Glomerular visceral epithelial cell (primary cell): ENCODE measurements at regions not wholly inside any gene's neighbourhood (a gene's known extent, or its start where the extent isn't known, plus 50 kb on each side); places are given as distances from the start of the nearest gene placed in this dataset.
A peak's percentile ranks its signal among the peaks of the same experiment; 100 is the strongest.
"Not testable (repeated sequence)": the region's sequence is repeated elsewhere in the genome, so short reads cannot be mapped to it uniquely, and the experiment has no call there.

ENCODE experiments used
- DNase-seq: peaks from one replicate; pipeline ENCODE4 v3.0.0-alpha.2; 2016; ENCODE audit errors: extremely low spot score

DNA sequence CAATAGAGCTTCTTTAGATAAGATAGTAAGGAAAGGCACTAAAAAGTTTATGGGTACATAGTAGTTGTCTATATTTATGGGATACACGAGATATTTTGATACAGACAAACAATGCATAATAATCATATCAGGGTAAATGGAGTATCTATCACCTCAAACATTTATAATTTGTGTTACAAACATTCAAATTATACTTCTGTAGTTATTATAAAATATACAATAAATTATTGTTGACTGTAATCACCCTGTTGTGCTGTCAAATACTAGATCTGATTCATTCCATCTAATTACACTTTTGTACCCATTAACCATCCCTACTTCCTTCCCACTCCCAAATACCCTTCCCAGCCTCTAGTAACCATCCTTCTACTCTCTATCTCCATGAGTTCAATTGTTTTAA, 179.7 kb downstream of the FOXG1 start:
- no peak for DNase-seq

DNA sequence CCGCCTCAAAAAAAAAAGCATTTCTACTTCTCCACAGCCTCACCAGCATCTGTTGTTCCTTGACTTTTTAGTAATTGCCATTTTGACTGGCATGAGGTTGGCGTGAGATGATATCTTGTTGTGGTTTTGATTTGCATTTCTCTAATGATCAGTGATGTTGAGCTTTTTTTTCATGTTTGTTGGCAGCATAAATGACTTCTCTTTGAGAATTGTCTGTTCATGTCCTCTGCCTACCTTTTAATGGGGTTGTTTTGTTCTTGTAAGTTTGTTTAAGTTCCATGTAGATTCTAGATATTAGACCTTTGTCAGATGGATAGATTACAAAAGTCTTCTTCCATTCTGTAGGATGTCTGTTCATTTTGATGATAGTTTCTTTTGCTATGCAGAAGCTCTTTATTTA, 182.9 kb downstream of the FOXG1 start:
- DNase-seq = no peak

DNA sequence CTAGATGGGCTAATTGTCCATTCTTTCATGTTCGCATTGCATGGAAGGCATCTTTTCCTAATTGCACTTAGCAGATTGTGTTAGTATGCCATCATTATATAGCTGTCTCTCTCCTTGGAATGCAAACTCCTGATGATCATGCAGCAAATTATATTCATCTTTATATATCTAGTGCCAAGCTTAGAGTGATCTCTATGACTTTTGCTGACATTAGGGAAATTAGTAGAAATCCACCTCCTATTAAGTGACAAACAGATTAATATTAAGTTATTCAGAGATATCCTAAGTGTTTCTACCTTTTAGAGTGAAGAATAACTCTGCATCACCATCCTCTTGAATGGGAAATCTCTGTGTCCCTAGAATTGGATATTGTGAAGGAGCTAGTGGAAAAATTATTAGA, 185.6 kb downstream of the FOXG1 start:
- no peak for DNase-seq

DNA sequence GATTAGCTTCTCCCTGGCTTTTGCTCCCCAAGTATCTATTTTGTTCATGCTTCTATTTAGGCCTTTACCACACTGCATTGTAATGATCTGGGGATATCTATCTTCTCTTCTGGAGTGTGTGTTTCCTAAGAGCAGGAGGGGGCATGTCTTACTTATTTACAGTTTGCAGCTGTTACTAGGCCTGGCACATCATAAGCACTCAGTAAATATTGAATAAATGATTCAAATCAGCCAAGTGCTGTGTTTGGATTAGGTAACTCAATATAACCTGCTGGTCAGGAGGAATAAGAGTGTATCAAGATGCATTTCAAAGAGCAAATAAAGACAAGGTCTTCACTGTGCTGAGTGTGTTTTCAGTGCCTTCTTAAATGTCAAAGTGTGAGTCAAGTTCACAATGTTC, 186.1 kb downstream of the FOXG1 start:
- DNase-seq = no peak

DNA sequence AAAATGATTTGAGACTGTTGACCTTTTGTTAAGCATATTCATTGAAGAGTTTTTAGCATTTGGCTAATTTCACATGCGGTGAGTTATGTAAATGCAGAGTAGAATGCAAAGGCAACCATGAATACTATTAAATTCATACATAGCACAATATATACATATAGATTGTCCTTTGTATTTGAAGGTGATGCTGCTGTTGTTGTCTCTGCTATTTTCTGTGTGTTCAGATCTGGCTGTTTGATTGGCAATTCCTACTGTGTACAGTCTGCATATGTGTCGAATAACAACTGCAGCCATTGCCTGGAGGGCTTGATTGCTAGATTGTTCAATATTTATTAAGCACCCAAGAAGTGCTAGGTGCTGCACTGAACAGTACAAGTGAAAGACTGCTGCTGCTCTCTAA, 187.4 kb downstream of the FOXG1 start:
- DNase-seq = no peak

DNA sequence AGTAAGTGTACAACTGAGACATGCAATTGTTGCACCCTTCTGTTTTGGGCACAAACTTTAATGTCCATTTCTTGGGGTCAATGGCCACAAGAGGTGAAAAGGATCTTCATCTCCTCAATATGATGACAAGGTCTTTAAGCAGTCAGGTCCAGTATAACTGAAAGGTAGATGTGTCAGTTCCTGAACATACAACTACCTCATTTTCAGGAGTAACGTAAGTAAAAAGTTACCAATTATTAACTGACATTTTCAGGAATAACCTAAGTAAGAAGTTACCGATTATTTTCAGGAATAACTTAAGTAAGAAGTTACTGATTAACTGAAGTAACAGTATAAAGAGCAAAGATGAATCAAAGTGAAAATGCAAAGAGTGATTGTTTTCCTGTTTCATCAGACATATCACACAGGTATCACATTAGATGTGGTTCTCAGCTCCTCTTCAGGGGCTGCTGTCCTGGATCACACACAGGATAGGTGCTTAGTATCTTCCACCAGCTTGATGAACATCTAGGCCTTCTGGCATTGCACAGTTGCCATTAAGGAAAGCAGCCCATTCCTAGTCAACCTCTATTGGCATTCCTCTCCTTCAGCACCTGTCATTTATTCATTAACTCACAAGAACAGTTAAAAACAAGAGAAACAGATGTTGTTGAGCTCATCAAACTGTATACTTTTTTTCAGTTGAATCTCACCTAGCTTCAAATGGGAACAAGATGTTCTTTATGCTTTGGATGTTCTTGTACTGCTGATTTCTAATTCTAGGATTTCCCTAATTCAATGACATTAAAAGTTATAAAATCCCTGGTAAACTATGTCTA, 200.0 kb downstream of the FOXG1 start:
- DNase-seq = no peak

DNA sequence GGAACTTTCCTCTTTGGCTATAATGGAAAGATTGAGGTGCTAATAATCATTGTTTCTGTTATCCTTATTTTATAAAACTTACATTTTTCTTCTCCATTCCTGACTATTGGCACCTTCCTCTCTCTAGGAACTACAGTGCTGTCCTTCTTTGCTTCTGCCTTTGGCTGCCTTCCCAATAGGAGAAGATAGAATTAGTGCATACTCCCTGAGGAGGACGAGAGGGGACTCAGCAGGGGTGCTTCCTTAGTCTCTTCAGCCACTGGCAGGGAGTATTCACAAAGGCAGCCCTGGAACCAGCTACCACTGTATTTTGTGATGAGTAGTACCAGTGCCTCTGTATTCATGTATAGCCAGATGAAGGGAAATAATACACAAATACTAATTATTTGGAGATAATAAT, 208.5 kb downstream of the FOXG1 start:
- DNase-seq = no peak

DNA sequence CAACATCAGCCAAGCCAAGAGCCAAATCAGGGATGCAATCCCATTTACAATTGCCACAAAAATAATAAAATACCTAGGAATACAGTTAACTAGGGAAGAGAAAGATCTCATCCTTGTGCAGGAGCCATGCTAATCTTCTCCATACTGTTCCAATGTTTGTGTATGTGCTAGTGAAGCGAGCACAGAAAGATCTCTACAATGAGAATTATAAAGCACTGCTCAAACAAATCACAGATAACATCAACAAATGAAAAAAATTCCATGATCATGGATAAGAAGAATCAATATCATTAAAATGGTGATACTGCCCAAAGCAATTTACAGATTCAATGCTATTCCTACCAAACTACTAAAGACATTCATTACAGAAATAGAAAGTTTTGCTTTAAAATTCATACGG, 215.6 kb downstream of the FOXG1 start:
- no peak for DNase-seq

DNA sequence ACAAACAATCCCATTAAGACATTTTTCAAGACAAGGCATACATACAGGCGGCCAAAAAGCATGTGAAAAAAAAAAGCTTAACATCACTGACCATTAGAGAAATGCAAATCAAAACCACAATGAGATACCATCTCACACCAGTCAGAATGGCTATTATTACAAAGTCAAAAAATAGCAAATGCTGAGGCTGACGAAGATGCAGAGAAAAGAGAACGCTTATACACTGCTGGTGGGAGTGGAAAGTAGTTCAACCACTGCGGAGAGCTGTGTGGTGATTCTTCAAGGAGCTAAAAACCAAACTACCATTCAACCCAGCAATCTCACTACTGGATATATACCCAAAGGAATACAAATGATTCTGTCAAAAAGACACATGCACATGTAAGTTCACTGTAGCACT, 216.7 kb downstream of the FOXG1 start:
- no peak for DNase-seq

DNA sequence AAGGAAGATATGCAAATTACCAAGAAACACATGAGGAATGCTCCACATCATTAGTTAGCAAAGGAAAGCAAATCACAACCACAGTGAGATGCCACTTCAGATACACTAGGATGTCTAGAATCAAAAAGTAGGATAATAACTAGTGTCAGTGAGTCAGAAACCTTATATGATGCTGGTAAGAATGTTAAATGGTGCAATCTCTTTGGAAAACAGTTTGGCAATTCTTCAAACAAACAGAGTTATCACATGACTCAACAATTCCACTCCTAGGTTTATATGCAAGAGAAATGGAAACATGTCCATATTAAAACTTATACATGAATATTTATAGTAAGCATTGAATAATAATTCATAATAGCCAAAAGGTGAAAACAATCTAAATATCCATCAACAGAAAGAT, 220.9 kb downstream of the FOXG1 start:
- no peak for DNase-seq

DNA sequence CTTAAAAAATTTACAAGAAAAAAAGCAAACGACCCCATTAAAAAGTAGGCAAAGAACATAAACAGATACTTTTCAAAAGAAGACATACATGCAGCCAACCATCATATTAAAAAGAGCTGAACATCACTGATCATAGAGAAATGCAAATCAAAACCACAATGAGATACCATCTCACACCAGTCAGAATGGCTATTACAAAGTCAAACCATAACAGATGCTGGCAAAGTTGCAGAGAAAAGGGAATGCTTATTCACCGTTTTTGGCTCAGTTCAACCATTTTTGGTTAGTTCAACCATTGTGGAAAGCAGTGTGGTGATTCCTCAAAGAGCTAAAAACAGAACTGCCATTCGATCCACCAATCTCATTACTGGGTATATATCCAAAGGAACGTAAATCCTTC, 230.6 kb downstream of the FOXG1 start:
- not testable (repeated sequence) for DNase-seq

DNA sequence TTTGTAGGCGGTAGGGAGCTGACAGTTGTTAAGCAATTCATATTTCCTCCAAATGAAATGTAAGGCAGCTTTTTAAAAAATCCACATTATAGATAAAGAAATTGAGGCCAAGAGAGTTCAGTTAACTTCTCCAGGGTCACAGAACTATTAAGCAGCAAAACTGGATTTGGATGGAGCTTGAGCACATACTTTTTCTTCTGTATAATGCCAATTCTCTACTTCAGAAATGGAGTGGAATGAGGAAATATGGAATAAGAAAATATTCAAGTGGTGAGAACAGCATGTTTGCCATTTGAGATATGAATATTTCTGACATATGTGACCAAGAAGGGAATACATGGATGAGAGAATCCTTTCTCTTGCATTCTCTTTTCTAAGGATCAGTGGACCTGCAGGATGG, 233.1 kb downstream of the FOXG1 start:
- no peak for DNase-seq

DNA sequence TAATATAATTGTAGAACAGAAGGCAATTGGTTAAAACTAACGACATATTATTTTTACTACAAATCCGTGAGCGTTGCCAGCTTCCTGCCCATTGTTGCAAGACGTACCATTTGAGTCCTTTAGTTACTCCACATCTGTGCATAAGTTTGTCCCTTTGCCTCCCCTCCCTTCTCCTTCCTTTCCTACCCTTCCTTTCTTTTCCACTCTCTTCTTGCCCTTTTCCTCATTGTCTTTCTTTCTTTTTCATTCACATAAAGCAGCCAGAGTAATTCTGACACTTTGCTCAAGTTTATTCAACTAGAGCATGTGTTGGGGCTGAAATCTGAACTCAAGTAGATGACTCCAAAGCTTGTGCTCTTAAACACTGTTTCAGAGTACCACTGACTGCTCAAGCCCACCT, 239.1 kb downstream of the FOXG1 start:
- no peak for DNase-seq

DNA sequence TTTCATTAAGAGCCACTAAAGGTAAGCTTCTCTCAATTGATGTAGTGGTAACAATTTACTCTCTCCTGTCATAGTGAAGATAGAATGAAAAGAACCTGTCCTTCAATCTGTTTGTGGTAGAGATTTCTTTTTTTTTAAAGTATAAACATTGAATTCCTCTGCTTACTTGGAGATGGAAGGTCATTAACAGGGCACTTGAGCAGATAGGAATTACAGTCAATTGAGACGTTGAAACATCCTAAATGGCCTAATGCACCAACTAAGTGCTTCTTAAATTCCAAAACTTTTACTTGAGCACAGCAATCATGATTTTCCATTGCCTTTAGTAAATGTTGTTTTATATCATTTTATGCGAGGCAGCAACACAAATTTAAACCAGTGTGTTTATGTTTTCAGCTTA, 241.4 kb downstream of the FOXG1 start:
- no peak for DNase-seq

DNA sequence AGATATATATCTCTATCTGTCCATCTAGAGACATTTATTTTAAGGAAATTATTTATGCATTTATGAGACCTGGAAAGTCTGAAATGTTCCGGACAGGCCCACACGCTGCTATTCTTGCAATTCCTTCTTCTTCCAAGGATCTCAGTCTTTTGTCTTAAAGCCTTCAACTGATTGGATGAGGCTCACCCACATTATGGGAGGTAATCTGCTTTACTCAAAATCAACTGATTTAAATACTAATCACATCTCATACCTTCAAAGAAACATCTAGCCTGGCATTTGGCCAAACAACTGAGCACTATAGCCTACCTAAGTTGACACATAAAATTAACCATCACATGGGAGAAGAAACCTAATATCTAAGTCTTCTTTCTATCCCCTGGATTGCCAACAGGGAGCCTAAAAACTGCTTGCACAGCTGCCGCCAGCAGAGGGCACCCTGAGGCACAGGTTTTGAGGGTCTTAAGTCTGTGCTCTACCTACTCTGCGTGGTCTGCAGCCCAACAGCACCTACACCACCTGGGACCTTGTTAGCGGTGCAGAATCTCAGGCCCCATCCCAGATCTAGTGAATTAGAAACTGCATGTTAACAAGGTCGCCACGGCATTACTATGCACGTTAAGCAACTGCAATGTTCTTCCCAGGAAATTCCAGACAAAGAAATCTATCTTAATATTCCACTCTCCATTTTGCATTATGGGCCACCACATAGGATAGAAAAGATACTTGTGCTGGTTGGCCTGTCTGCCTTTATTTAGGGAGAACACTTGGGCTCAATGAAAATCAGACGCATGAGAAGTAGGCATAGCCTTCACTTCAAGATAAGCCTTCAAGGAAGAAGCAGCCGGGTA, 249.7 kb downstream of the FOXG1 start:
- DNase-seq = peak; percentile 42

DNA sequence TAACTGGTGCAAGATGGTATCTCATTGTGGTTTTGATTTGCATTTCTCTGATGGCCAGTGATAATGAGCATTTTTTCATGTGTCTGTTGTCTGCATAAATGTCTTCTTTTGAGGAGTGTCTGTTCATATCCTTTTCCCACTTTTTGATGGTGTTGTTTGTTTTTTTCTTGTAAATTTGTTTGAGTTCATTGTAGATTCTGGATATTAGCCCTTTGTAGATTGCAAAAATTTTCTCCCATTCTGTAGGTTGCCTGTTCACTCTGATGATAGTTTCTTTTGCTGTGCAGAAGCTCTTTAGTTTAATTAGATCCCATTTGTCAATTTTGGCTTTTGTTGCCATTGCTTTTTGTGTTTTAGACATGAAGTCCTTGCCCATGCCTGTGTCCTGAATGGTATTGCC, 256.9 kb downstream of the FOXG1 start:
- not testable (repeated sequence) for DNase-seq

DNA sequence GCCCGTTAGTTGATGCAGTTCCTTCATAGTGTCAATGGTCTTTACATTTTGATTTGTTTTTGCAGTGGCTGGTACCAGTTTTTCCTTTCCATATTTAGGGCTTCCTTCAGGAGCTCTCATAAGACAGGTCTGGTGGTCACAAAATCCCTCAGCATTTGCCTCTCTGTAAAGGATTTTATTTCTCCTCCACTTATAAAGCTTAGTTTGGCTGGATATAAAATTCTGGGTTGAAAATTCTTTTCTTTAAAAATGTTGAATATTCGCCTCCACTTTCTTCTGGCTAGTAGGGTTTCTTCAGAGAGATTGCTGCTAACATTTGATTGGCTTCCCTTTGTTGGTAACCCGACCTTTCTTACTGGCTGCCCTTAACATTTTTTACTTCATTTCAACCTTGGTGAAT, 260.9 kb downstream of the FOXG1 start:
- DNase-seq = not testable (repeated sequence)

DNA sequence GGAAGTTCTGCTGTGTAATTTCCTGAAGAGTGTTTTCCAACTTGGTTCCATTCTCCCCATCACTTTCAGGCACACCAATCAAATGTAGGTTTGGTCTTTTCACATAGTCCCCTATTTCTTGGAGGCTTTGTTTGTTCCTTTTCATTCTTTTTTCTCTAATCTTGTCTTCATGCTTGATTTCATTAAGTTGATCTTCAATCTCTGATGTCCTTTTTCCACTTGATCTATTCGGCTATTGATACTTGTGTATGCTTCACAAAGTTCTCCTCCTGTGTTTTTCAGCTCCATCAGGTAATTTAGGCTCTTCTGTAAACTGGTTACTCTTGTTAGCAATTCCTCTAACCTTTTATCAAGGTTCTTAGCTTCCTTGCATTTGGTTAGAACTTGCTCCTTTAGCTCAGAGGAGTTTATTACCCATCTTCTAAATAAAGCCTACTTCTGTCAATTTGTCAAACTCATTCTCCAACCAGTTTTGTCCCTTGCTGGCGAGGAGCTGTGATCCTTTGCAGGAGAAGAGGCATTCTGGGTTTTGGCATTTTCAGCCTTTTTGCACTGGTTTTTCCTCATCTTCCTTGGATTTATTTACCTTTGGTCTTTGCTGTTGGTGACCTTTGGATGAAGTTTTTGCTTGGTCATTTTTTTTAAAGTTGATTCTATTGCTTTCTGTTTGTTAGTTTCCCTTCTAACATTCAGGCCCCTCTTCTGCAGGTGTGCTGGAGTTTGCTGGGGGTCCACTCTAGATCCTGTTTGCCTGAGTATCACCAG, 261.5 kb downstream of the FOXG1 start:
- DNase-seq = not testable (repeated sequence)

DNA sequence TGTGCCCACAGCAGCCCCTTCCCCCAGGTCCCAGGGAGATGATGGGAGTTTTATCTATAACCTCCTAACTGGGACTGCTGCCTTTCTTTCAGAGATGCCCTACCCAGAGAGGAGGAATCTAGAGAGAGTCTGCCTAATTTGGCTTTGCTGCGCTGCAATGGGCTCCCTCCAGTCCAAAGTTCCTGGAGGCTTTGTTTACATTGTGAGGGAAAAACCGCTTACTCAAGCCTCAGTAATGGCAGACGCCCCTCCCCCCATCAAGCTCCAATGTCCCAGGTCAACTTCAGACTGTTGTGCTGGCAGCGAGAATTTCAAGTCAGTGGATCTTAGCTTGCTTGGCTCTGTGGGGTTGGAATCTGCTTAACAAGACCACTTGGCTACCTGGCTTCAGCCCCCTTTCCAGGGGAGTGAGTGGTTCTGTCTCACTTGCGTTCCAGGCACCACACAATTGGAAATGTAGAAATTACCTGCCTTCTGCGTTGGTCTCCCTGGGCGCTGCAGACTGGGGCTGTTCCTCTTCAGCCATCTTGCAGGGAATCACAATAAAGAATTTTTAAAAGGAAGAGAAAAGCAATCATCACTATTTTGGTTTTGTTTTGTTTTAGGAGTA, 262.5 kb downstream of the FOXG1 start:
- DNase-seq = no peak

DNA sequence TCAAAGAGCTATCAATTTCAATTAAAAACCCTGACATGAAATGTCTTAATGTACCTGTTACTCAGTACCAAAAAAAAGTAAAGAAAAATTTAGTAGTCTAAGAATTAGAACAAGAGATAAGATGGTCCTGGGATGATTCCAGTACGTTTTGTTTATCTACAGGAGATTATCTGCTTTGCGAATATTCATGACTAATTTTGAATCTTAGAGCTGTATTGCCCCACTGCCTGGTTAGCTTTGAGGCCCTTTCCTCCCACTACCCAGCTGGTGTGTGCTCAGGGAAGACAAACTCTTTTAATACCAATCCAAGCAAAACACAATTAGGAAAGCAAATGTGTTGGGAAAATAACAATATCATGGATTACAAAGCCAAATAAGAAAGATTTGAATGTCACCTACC, 263.5 kb downstream of the FOXG1 start:
- no peak for DNase-seq

DNA sequence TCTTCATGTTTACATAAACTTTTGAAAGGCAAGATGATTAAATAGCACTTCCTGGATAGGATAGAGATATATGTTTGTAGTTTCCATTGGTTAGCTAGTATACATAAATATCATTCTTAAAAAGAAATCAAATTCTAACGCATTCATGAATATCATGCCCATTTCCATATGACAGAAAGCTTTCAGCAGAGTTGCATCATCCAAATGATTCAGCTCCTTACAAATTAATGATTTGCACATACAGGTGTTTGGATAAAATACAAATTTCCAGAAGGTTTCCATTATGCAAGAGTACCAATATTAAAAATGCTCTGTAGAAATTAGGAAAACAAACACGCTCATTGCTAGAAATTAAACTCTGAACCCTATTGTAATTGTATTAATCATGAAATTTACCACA, 264.4 kb downstream of the FOXG1 start:
- DNase-seq = no peak

DNA sequence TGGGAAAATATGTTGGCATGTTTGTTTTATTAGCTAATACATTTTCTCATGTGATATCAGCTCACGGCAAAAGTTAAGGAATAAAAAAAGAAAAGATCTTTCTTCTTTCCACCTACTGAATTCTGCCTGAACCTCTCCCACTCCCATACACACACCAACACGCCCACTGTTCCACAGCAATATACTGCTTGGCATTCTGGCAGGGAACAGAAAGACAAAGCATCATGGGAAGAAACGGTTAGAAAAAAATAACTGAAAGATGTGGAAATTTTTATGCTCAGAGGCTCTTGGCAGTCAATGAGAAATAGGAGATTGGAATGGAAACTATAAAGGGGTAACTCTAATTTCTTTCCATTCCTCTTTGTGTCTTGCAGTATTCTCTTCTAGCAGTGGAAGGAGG, 268.5 kb downstream of the FOXG1 start:
- no peak for DNase-seq
